B cell (primary cell): ENCODE measurements at regions not wholly inside any gene's neighbourhood (a gene's known extent, or its start where the extent isn't known, plus 50 kb on each side); places are given as distances from the start of the nearest gene placed in this dataset.

Source experiments
- CTCF ChIP-seq: fragments of 200-600 bp; IDR thresholded peaks from one replicate; pipeline ENCODE4 v1.8.0; 2022; ENCODE audit warnings: antibody characterized with exemption, mild to moderate bottlenecking
- EZH2 ChIP-seq: IDR thresholded peaks from 2 replicates; pipeline ENCODE4 v1.6.1; 2012; ENCODE audit warnings: borderline replicate concordance, low read depth, mild to moderate bottlenecking, moderate library complexity, low read length; ENCODE audit not compliant: insufficient read depth, poor library complexity, severe bottlenecking

DNA sequence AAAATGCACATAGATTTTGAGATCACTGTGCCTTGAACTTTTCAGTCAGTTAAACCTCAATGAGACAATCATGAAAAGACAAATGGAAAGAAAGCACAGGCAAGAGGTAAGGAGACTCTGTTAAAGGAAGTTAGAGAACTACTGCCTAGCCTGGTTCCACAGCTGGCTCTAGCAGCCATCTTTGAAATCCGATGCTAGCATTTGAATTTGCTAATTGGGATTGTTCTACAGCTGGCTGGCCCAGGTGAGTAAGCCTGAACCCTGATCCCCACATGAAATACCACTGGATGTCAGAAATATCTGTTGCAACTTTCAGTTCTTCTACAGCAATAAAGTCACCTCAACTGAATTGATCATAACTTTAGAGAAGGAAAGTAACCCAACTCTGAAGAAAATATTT is 315.2 kb upstream of the CHAC2 start:
- no peak for TF ChIP-seq CTCF
- TF ChIP-seq EZH2: no peak
